GM19240 (cell line): ENCODE measurements at regions not wholly inside any gene's neighbourhood (a gene's known extent, or its start where the extent isn't known, plus 50 kb on each side); places are given as distances from the start of the nearest gene placed in this dataset.

ENCODE experiments used
- DNase-seq: peaks from one replicate; pipeline ENCODE4 v3.0.0; 2011; ENCODE audit warnings: low spot score; ENCODE audit not compliant: insufficient read length

DNA sequence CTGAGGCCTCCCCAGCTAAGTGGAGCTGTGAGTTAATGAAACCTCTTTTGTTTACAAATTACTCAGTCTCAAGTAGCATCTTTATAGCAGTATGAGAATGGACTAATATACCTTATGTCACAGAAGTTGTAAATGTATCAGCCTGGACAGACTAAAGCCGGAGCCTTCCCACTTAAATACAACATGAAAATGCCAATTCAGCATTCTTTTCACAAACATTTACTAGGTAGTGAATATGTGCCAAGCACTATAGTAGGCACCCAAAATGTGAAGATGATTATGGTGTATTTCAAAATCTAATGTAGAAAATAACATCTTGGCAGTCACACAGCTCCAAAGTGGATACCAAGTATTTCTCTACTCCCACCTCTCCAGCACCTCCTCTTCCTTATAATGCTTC lies 693.0 kb downstream of the KCNJ2 start:
- DNase-seq, result no peak

DNA sequence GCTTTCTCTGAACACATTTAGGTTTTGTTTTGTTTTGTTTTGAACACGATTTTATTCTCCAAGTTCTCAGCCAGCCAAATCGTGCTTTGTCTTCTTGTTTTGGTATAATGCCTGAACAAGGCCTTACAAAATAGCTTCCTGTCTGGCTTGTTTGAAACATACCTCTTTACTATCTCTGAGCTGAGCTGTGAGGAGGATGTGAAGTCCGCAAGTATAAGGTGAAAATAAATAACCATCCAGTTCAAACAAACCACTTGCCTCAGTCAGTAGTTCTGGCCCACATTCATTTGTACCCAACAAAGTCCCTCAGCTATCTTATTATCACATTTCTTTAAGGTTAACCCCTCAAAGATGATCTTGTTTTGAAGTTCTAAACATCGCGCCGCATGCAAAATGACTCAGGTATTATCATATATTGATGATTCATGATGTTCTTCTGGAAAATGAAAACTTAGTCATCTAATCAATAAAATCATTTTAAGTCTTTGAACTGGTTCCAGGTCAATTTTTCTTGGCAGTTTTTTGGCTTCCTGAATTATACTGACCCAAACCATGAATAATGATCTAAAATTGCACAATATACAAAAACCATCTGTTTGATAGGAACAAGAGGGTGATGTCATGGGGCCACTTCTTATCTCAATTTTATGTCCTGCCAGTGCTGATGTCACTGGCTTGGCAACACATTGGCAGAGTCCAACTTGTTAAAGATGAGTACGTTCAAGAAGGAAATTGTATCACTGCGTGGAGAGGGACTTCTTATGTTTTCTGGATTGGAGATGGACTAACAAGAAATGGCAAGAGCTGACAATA lies 694.3 kb downstream of the KCNJ2 start:
- no peak for DNase-seq

GRCh38 chr17:70865993-70866804 lies 696.9 kb downstream of the KCNJ2 start:
- DNase-seq, result no peak

DNA sequence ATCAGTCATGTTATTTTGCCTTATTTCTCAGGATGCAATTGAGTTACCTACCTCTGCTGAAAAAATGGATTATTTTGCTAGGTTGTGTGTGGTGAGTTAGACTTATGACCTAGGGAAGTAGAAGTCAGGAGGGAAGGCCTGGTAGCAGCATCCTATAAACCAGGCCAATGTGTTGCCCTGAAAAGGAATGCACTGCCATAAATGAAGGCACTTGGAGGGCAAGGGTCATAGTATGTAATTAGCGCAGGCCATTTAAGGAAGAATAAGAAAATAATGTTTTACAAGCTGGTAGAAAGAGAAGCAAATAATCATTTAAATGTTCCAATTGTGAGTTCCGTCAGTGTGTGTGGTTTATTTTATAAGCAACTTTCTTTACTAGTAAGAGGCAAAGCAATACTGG lies 698.8 kb downstream of the KCNJ2 start:
- DNase-seq, result no peak

DNA sequence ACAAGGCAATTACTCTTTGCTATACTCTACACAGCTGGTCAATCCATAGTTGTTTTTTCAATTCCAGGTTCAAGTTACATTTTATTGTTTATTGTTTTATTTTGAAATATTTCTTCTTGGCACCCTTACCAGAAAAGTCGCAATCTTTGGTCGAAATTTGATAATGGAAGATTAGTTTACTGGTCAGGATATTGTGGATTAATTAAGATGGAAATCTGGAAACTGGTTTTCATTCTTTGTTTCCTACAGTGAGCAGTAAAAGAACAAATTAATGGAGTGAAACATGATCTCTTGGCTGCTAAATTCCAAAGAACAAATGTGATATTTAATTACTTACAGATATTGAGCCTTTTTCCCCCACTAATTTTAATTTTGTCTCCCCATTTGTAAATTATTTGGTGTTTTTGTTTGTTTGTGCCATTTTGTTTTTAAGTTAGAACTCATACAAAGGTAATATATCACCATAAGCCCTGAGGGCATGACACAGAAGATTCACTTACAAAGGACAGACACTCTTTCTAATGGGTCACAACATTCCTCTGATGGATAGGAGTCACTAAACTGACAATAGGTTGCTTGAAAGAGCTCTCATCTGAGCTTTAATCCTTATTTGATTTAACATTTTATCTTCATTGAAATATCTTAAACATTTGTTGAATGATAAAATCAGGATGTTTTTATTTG lies 700.2 kb downstream of the KCNJ2 start:
- no peak for DNase-seq

DNA sequence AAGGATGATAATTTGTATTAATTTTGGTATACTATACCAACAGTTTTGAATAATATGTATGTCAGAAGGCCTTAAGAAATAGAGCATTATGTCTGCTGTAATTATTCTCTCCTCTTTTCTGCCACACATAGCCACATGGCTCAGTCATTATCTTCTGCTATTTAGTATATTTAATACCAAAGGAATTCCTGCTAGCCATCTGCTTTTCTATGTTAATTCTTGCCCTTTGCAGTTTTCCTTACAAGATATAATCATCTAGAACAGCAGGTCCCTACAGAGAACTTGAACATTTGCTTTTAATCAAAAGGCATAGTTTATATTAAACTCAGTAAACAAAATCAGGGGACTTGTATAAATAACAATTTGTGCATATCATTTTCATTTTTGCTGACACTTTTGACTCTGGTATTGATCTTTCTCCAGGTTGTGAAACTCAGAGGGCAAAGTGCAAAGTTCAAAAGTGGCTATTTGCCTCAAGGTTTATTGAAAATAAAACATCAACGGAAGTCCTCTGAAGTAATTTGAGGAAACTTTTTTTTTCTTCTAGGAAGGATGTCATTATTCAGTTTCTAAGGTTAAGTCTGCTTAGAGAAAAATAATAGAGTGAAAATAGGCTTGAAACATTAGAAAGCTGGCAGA lies 702.0 kb downstream of the KCNJ2 start:
- no peak for DNase-seq

- DNase-seq, result no peak
These were observed 702.8 kb downstream of the KCNJ2 start for GRCh38 chr17:70872103-70872502.

GRCh38 chr17:70875729-70876310 lies 706.5 kb downstream of the KCNJ2 start:
- DNase-seq, result no peak

- DNase-seq, result no peak
These were observed 709.5 kb downstream of the KCNJ2 start for GRCh38 chr17:70878879-70879278.

- no peak for DNase-seq
These were observed 710.1 kb downstream of the KCNJ2 start for GRCh38 chr17:70879401-70879800.

DNA sequence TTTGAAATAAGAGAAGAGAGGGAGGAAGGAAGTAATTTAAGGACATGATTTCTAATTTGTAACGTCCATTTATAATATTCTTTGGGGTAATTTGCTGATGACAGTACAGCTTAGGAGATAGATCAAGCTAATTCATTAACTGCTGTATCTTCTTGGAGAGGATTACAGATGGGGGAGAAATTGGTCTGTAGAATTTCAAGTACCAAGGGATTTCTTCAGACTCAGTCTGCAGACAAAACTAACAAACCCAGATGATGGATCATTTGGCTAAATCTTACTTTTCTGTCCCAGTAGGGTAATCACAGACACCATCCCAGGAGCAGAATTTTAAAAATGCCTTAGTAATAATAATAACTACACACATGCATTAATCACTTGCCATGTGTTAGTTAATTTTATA lies 711.8 kb downstream of the KCNJ2 start:
- DNase-seq, result no peak

GRCh38 chr17:70882504-70882903 lies 713.2 kb downstream of the KCNJ2 start:
- no peak for DNase-seq

GRCh38 chr17:70886648-70887047 lies 717.3 kb downstream of the KCNJ2 start:
- no peak for DNase-seq

DNA sequence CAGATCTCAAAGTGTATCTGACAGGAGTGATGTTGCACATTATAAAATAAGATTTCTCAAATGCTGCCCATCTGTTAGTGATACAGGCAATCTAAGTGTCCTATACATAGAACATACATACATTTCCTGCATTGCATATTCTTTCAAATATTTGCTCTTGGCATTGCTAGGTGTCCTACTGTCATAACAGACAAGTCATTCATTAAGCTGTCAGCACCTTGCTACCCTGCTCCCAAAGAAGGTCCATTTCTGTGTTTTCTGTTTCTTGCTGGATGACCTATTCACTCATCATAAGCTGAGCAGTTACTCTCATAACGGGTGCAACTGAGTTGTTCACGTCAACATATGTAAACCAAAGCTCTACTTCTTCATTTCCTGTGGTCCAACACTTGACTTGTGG lies 719.0 kb downstream of the KCNJ2 start:
- no peak for DNase-seq

GRCh38 chr17:70891306-70891705 lies 722.0 kb downstream of the KCNJ2 start:
- no peak for DNase-seq

GRCh38 chr17:70892527-70892926 lies 723.2 kb downstream of the KCNJ2 start:
- DNase-seq, result no peak

- no peak for DNase-seq
These were observed 727.5 kb downstream of the KCNJ2 start for GRCh38 chr17:70896843-70897242.

DNA sequence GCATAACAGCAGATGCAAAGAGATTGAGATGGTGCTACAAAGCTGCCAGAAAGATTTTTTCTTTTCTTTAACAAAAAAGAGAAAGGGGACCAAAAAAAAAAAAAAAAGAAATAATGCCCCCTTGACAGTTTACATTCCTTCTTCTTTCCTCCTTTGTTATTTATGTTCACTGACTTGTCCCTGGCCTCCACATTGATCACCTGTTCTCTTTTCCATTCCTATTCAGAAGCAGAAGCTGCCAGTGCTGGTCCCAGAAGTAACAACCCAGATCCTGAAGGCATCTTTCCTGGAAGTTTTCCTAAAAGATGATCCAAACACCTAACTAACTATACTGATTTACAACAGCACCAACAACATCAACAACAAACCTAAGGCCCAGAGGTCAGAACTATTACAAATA lies 728.1 kb downstream of the KCNJ2 start:
- no peak for DNase-seq

DNA sequence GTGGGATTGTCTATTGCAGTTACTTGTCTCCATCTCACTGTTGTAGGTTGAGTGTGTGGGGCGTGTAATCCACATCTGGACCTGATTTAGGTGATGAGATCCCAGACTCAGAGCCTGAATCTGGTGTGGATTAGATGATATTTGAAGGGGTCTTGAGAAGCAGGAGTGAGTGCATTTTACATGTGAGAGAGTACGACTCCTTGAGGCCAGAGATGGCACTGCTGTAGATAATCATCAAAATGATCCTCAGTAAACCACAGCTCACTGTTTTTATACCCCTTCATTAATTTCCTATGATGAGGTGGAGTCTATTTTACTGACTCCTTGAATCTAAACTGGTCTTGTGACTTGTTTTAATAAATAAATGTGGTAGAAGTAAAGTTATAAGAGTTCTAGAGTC lies 732.5 kb downstream of the KCNJ2 start:
- DNase-seq, result no peak

DNA sequence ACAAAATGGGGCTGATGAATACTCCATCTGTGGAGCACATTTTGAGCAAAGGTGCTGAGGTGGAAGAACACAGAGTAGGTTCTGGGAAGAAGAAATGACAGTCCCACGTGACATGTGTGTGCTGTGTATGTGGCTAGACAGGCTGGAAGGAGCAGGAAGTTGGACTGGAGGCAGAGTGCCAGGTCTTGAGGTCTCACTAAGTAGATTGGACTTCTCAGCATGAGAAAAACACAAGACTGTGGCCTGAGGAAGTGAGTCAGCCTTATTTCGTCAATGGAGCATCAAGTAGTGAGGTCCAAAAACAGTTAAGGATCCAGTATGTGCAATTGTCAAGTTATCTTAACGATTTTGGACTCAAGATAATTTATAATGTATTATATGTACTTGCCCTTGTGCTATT lies 736.5 kb downstream of the KCNJ2 start:
- no peak for DNase-seq

GRCh38 chr17:70906808-70907207 lies 737.5 kb downstream of the KCNJ2 start:
- DNase-seq, result no peak
